HepG2 (cell line): ENCODE measurements at regions not wholly inside any gene's neighbourhood (a gene's known extent, or its start where the extent isn't known, plus 50 kb on each side); places are given as distances from the start of the nearest gene placed in this dataset.

Experiments
- EZH2 ChIP-seq: conservative IDR thresholded peaks from 2 replicates; pipeline ENCODE4 v1.6.1; 2012; ENCODE audit warnings: mild to moderate bottlenecking, low read depth, low read length, moderate library complexity
- MAFF ChIP-seq: IDR thresholded peaks from 2 replicates; pipeline ENCODE4 v1.6.1; 2011; ENCODE audit warnings: low read depth, low read length, improper control_type of control experiment
- PTBP1 ChIP-seq: fragments of 200-400 bp; formaldehyde crosslinking; IDR thresholded peaks from 2 replicates; pipeline ENCODE4 v1.6.1; 2018; ENCODE audit warnings: low read length, low read depth; ENCODE audit not compliant: poor library complexity, severe bottlenecking

DNA sequence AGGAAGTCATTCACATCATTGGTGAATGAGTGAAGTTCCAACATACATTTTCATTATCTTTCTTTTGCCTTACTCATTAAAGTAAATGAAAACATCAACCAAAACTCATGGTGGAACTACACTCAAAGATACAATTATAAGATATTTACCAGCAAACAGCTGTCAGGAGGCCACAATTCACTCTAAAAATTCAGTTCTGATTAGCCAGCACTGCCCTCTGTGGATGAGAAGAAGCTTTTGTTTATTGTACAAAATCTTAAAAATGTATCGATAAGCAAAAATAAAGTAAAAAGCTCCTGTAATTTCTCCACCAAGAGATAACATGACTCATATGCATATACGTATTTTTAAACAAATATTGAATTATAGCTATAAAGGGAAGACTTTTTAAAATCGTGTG lies 73.5 kb upstream of the RAPGEF4 start:
- TF ChIP-seq PTBP1 (no peak), MAFF (no peak), EZH2 (no peak)
